Pancreas (tissue), 10 donors: ENCODE measurements at regions not wholly inside any gene's neighbourhood (a gene's known extent, or its start where the extent isn't known, plus 50 kb on each side); places are given as distances from the start of the nearest gene placed in this dataset.

ENCODE experiments used
- ATAC-seq, 4 donors: fragments of 200-7000 bp; cut with Tn5 transposase; one replicate each; pipeline versions ENCODE4 v1.8.0 to v1.9.1; 2020; ENCODE audit warnings: mild to moderate bottlenecking in 4 of 4, moderate library complexity in 4 of 4
- DNase-seq, 6 donors: peaks; one replicate each; pipeline ENCODE4 v3.0.0-alpha.2; 2020
- FAIRE-seq: peaks from 2 replicates; lab custom pipeline; 2012; peaks lifted over from hg19 to GRCh38; lab: Jason Lieb, UNC
- H3K27ac ChIP-seq, 4 donors: fragments of 200-600 bp; sonication (generic); 1 replicate in 3 of 4; 2 replicates in 1 of 4; pipeline versions ENCODE4 v1.5.0 to v1.8.0; 2020
- H3K27me3 ChIP-seq, 4 donors: fragments of 200-600 bp; one replicate each; pipeline ENCODE4 v1.8.0; 2021
- H3K36me3 ChIP-seq, 3 donors: fragments of 200-600 bp; sonication (generic) in 1 of 3; one replicate each; pipeline versions ENCODE4 v1.5.0 to v1.8.0; 2020 to 2021
- H3K4me1 ChIP-seq, 3 donors: fragments of 200-600 bp; one replicate each; pipeline ENCODE4 v1.8.0; 2021
- H3K4me3 ChIP-seq, 4 donors: fragments of 200-600 bp; sonication (generic) in 2 of 4; one replicate each; pipeline versions ENCODE4 v1.5.0 to v1.8.0; 2020 to 2021
- H3K9me3 ChIP-seq, 4 donors: fragments of 200-600 bp; one replicate each; pipeline ENCODE4 v1.8.0; 2021
- WGBS, 2 donors: extraction: QIAGEN DNeasy Blood & Tissue Kit; methylation state at CpG; one replicate each; pipeline ENCODE4 v1.1.7; 2013; 5-methylcytosine and 5-hydroxymethylcytosine counted together
- intact Hi-C, 3 donors: fragments of 100-400 bp; cut with DNase I; formaldehyde crosslinking; loops; one replicate each; pipeline versions ENCODE4 v1.11.1 to v1.14.2; 2022
- TF ChIP-seq, protein P1 (sequence below), 4 donors: fragments of 200-600 bp; sonication (generic) in 3 of 4; IDR thresholded peaks; one replicate each; pipeline versions ENCODE4 v1.5.0 to v1.8.0; 2021; ENCODE audit warnings: antibody characterized with exemption in 4 of 4
- donor health status: healthy with polysubstance abuse.
- donor health status: DM: no; HTN: no; CAD: no; lungs with moderate emphysema.
- donor health status: DM: no; HTN: no; CAD: no.
- donor health status: control.
- donor health status: control.
- donor health status: Bipolar disorder and iron deficiency.
- donor health status: DM: yes; HTN: yes; CAD: no.
- donor health status: DM: no; HTN: no; CAD: no.
- donor health status: DM: no; HTN: no; CAD: no.
- donor health status: DM: yes; HTN: yes; CAD: no.

DNA sequence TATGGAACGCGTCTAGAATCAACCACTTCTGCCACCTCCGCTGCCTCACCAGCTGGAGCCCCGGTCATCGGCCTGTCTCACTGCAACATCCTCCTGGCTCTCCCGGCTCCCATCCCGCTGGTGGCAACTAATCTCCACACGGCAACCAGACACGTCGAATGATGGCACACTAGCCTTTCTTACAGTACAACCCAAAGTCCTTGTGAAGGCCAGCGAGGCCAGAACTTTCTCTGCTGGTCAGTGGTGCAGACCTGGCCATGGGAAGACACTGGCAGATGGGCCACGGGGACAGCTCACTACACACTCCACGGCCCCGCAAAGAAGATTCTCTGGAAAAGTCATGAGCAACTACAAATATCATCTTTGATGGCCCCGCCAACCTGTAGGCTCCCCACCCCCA is 117.6 kb downstream of the RMI2 start:
- intact Hi-C loops: loop anchor here in 1 of 3 donors (10.0 kb wide), 1 partner anchor 62 kb away; a partner anchor contains a TSS
- TF ChIP-seq, protein P1, sequence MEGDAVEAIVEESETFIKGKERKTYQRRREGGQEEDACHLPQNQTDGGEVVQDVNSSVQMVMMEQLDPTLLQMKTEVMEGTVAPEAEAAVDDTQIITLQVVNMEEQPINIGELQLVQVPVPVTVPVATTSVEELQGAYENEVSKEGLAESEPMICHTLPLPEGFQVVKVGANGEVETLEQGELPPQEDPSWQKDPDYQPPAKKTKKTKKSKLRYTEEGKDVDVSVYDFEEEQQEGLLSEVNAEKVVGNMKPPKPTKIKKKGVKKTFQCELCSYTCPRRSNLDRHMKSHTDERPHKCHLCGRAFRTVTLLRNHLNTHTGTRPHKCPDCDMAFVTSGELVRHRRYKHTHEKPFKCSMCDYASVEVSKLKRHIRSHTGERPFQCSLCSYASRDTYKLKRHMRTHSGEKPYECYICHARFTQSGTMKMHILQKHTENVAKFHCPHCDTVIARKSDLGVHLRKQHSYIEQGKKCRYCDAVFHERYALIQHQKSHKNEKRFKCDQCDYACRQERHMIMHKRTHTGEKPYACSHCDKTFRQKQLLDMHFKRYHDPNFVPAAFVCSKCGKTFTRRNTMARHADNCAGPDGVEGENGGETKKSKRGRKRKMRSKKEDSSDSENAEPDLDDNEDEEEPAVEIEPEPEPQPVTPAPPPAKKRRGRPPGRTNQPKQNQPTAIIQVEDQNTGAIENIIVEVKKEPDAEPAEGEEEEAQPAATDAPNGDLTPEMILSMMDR (IDR thresholded peaks at IDR 0.05): no peak
- no peaks in the 10 kb centered on the region for H3K9me3 ChIP-seq
- no peaks in the 10 kb centered on the region for H3K36me3 ChIP-seq
- DNase-seq (no peak), FAIRE-seq (no peak), ATAC-seq (no peak)
- no peaks in the 10 kb centered on the region for H3K4me1 ChIP-seq
- no peak overlapping the region for H3K4me3 ChIP-seq
- WGBS, 2 donors: 92 to 94% methylated on average over 15 of the region's 15 CpGs
- no peaks in the 10 kb centered on the region for H3K27me3 ChIP-seq
- no peak overlapping the region for H3K27ac ChIP-seq

- DNase-seq (no peak), ATAC-seq (no peak), FAIRE-seq (no peak)
- intact Hi-C loops: loop anchor here in 1 of 3 donors (10.0 kb wide), 1 partner anchor 61 kb away; a partner anchor contains a TSS
- Histone ChIP-seq H3K4me3 (no peak overlapping the region), H3K36me3 (no peaks in the 10 kb centered on the region), H3K27me3 (no peaks in the 10 kb centered on the region), H3K4me1 (no peaks in the 10 kb centered on the region), H3K27ac (no peak overlapping the region), H3K9me3 (no peaks in the 10 kb centered on the region)
- TF ChIP-seq, protein P1 (IDR thresholded peaks at IDR 0.05): no peak
- 55 to 66% methylated on average over 9 of the region's 9 CpGs for WGBS, 2 donors
Measured at GRCh38 chr16:11464241-11464640, 119.0 kb downstream of the RMI2 start.

DNA sequence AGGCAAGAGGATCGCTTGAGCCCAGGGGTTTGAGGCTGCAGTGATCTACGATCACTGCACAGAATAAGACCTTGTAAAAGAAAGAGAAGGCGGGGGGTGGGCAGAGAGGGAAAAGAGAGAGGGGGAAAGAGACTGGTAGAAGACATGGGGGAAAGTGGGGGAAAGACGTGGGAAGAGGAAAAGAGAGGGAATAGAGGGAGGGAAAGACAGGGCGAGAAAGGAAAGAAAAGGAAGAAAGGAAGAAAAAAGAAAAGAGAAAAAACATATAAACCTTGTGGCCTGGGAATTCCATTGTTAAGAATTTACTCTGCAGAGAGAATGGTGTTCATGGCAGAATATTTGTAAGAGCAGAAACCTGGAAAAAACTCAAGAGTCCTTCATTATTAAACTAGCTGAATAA is 120.4 kb downstream of the RMI2 start:
- TF ChIP-seq, protein P1 (IDR thresholded peaks at IDR 0.05): no peak
- Histone ChIP-seq H3K4me1 (no peaks in the 10 kb centered on the region), H3K9me3 (no peaks in the 10 kb centered on the region), H3K4me3 (no peak overlapping the region), H3K27me3 (no peaks in the 10 kb centered on the region), H3K27ac (no peak overlapping the region), H3K36me3 (no peaks in the 10 kb centered on the region)
- ATAC-seq: no peak
- 87 to 90% methylated on average over 5 of the region's 5 CpGs for WGBS, 2 donors
- intact Hi-C loops: loop anchor here in 1 of 3 donors (10.0 kb wide), 1 partner anchor 59 kb away; a partner anchor contains a TSS
- no peak for FAIRE-seq
- no peak for DNase-seq

DNA sequence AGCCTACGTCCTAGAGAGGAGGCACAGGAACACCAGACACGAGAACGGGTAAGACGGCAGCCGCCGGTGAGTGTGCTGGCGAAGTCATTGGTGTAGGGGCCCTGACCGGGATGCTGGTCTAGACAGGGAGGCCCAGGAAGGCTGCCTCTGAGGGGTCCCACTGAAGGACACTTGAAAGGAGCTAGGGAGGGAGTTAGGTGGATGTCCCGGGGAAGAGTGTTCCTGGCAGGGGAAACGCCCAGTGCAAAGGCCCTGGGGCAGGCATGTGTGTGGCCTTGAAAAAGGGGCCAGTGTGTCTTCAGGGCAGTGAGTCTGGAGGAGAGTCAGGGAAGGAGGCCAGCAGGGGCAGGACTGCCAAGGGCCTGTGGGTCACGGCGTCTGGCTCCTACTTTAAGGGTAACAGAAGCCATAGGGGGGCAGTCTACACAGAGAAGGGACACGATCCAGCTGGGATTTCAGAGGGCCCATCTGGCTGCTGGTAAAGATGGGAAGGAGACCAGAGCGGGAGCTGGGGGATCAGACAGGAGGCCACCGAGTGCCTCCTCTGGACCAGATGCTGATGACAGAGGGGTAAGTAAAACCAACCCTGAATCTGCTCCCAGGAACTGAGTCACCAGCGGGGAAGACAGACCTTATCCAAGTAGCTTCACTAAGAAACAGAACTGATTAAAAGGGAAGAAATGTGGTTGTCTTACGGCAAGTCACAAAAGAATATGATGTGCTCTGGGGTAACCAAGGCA is 115.9 kb downstream of the LITAF start:
- TF ChIP-seq, protein P1 (IDR thresholded peaks at IDR 0.05): no peak
- no peaks in the 10 kb centered on the region for H3K36me3 ChIP-seq
- H3K4me1 ChIP-seq: peaks cover 0 to 8% (median 3%) of the 10 kb centered on the region in 3 donors
- no peak overlapping the region for H3K27ac ChIP-seq
- no peaks in the 10 kb centered on the region for H3K9me3 ChIP-seq
- FAIRE-seq (no peak), DNase-seq (no peak), ATAC-seq (no peak)
- H3K4me3 ChIP-seq: no peak overlapping the region
- 90 to 92% methylated on average over 17 of the region's 17 CpGs for WGBS, 2 donors
- H3K27me3 ChIP-seq: no peaks in the 10 kb centered on the region
- intact Hi-C loops: no loop called here

GRCh38 chr16:11471548-11471947 is 115.2 kb downstream of the LITAF start:
- intact Hi-C loops: no loop called here
- H3K27me3 ChIP-seq: no peaks in the 10 kb centered on the region
- no peak for DNase-seq
- no peak overlapping the region for H3K4me3 ChIP-seq
- TF ChIP-seq, protein P1 (IDR thresholded peaks at IDR 0.05): no peak
- H3K9me3 ChIP-seq: no peaks in the 10 kb centered on the region
- H3K27ac ChIP-seq: no peak overlapping the region
- no peaks in the 10 kb centered on the region for H3K36me3 ChIP-seq
- peaks cover 0 to 8% (median 3%) of the 10 kb centered on the region in 3 donors for H3K4me1 ChIP-seq
- ATAC-seq: no peak
- no peak for FAIRE-seq
- 89 to 93% methylated on average over 12 of the region's 12 CpGs for WGBS, 2 donors
